PC-9 (cell line): ENCODE measurements at regions not wholly inside any gene's neighbourhood (a gene's known extent, or its start where the extent isn't known, plus 50 kb on each side); places are given as distances from the start of the nearest gene placed in this dataset.

Experiments
- BruUV-seq: library from RNA; stranded (reverse); fragments of 400-500 nt; replicated peaks from 2 replicates; lab custom pipeline; 2021; lab: Mats Ljungman, UMichigan
- CTCF ChIA-PET: fragments of 300-600 bp; sonication (Branson Sonifier 250); formaldehyde crosslinking; loops from one replicate; lab custom pipeline; 2022; ENCODE audit warnings: antibody characterized with exemption; lab: Charles Lee
- POLR2A ChIA-PET: fragments of 300-600 bp; sonication (Branson Sonifier 250); formaldehyde crosslinking; loops from one replicate; lab custom pipeline; 2022; ENCODE audit warnings: antibody characterized with exemption; ENCODE audit not compliant: unreplicated experiment; lab: Charles Lee
- DNase-seq, 2 experiments: peaks; one replicate each; pipeline versions ENCODE4 v3.0.0 to v3.0.0-alpha.2; 2015 to 2022; ENCODE audit warnings: mixed read lengths in 1 of 2
- H2AFZ ChIP-seq: fragments of 200-600 bp; sonication (generic); 2 replicates; pipeline ENCODE4 v1.8.1; 2017; ENCODE audit warnings: antibody characterized with exemption
- H3F3A ChIP-seq: fragments of 200-600 bp; sonication (generic); 2 replicates; pipeline ENCODE4 v1.8.1; 2017; ENCODE audit warnings: antibody characterized with exemption, mild to moderate bottlenecking, low read depth; ENCODE audit not compliant: insufficient read depth
- H3K27ac ChIP-seq: fragments of 200-600 bp; sonication (generic); 2 replicates; pipeline ENCODE4 v1.6.1; 2016; ENCODE audit warnings: mixed run types
- H3K27me3 ChIP-seq: fragments of 200-600 bp; sonication (generic); 2 replicates; pipeline ENCODE4 v1.6.1; 2016; ENCODE audit warnings: low read depth, mixed run types; ENCODE audit not compliant: insufficient read depth
- H3K36me3 ChIP-seq: fragments of 200-600 bp; sonication (generic); 2 replicates; pipeline ENCODE4 v1.6.1; 2016; ENCODE audit warnings: low read depth, mixed run types
- H3K4me1 ChIP-seq: fragments of 200-600 bp; sonication (generic); replicated peaks from 2 replicates; pipeline ENCODE4 v1.6.1; 2016; ENCODE audit warnings: mixed run types; ENCODE audit not compliant: insufficient read depth
- H3K4me2 ChIP-seq: fragments of 200-600 bp; sonication (generic); 2 replicates; pipeline ENCODE4 v1.6.1; 2017; ENCODE audit warnings: mixed run types
- H3K4me3 ChIP-seq: fragments of 200-600 bp; sonication (generic); 2 replicates; pipeline ENCODE4 v1.6.1; 2016; ENCODE audit warnings: mixed run types
- H3K79me2 ChIP-seq: fragments of 200-600 bp; sonication (generic); 2 replicates; pipeline ENCODE4 v1.6.1; 2017; ENCODE audit warnings: low read depth, mixed run types
- H3K9me2 ChIP-seq: fragments of 200-600 bp; sonication (generic); 2 replicates; pipeline ENCODE4 v1.8.1; 2017; ENCODE audit warnings: mild to moderate bottlenecking; ENCODE audit not compliant: insufficient read depth
- H3K9me3 ChIP-seq: fragments of 200-600 bp; sonication (generic); 2 replicates; pipeline ENCODE4 v1.8.1; 2016; ENCODE audit warnings: low read depth; ENCODE audit not compliant: insufficient read depth
- H4K20me1 ChIP-seq: fragments of 200-600 bp; sonication (generic); 2 replicates; pipeline ENCODE4 v1.8.1; 2017; ENCODE audit not compliant: insufficient read depth
- EZH2 ChIP-seq: fragments of 200-600 bp; sonication (generic); IDR thresholded peaks from 2 replicates; pipeline ENCODE4 v1.8.0; 2017; ENCODE audit warnings: antibody characterized with exemption, low read depth
- intact Hi-C: fragments of 100-400 bp; cut with micrococcal nuclease; formaldehyde crosslinking; loops from one replicate; pipeline ENCODE4 v1.10.0; 2022; ENCODE audit not compliant: unreplicated experiment
- TF ChIP-seq, protein P1 (sequence below): fragments of 200-600 bp; sonication (generic); conservative IDR thresholded peaks from 2 replicates; pipeline ENCODE4 v1.6.1; 2017; ENCODE audit warnings: mixed run types, antibody characterized with exemption, mild to moderate bottlenecking, moderate library complexity

DNA sequence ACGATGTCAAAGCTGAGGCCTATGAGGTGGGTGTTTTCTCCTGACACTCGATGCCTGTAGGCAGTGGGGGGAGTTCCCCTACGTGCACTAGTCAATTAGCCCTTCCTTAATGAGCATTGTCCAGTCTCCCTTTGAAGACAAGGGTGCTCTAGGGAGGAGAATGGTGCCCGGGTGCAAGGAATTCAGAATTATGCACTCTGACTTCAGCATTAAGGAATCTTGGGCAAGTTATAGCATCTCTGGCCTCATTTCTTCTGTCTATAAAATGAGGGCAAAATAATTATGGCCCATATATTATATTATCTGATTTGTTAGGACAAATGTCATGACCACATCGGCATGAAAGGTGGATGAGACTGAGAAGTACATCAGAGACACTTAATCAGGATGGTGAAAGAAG lies 82.1 kb upstream of the SLC7A1 start:
- no peak for DNase-seq
- POLR2A ChIA-PET: no interaction called here
- Histone ChIP-seq H3K27me3 (no peaks in the 10 kb centered on the region), H3K4me2 (peak overlapping the region; percentile 67), H4K20me1 (no peaks in the 10 kb centered on the region), H3F3A (peaks cover 5% of the 10 kb centered on the region; the same call in 1 of the 2 replicates), H3K9me3 (no peaks in the 10 kb centered on the region), H3K36me3 (no peaks in the 10 kb centered on the region), H3K79me2 (no peaks in the 10 kb centered on the region), H3K4me3 (no peak overlapping the region), H3K27ac (no peak overlapping the region), H3K9me2 (no peaks in the 10 kb centered on the region), H2AFZ (no peak overlapping the region), H3K4me1 (peaks cover 20% of the 10 kb centered on the region)
- no peak for TF ChIP-seq EZH2
- intact Hi-C loops: no loop called here
- no TSS peak for BruUV-seq
- CTCF ChIA-PET: no interaction called here

DNA sequence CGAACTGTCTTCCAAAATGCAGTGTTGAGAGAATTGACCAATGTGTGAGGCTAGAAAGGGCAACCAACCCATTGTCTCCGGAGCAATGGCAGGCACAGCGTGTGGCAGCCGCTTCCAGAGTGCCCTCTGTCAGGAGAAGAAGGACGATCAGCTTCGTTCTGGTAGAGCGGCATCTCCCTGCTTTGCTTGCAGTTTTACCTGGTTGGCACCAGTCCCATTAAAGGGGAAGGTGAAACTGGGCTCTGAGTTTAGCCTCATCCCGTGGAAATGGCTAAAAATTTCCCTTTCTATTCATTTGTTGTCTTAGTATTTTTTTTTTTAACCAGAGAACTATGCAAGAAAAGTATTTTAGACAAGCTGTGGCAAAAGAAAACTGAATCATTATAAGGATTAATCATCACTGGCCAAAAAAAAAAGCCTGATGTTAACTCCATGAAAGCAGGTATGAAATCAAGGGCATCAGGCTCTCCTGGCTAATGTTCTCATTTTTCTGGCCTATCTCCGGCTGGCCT lies 81.5 kb upstream of the SLC7A1 start:
- Histone ChIP-seq H3K27me3 (no peaks in the 10 kb centered on the region), H3K9me2 (no peaks in the 10 kb centered on the region), H3K4me2 (peak overlapping the region; percentile 67), H3K4me1 (peaks cover 20% of the 10 kb centered on the region), H3K27ac (peak overlapping the region; percentile 50), H3K4me3 (peak overlapping the region; percentile 20; the same call in 1 of the 2 replicates), H3K79me2 (no peaks in the 10 kb centered on the region), H3K36me3 (no peaks in the 10 kb centered on the region), H4K20me1 (no peaks in the 10 kb centered on the region), H3F3A (peaks cover 5% of the 10 kb centered on the region; the same call in 1 of the 2 replicates), H3K9me3 (no peaks in the 10 kb centered on the region), H2AFZ (peak overlapping the region; percentile 50)
- DNase-seq: peak in 1 of 2 experiments; percentile 36
- TF ChIP-seq, protein P1, sequence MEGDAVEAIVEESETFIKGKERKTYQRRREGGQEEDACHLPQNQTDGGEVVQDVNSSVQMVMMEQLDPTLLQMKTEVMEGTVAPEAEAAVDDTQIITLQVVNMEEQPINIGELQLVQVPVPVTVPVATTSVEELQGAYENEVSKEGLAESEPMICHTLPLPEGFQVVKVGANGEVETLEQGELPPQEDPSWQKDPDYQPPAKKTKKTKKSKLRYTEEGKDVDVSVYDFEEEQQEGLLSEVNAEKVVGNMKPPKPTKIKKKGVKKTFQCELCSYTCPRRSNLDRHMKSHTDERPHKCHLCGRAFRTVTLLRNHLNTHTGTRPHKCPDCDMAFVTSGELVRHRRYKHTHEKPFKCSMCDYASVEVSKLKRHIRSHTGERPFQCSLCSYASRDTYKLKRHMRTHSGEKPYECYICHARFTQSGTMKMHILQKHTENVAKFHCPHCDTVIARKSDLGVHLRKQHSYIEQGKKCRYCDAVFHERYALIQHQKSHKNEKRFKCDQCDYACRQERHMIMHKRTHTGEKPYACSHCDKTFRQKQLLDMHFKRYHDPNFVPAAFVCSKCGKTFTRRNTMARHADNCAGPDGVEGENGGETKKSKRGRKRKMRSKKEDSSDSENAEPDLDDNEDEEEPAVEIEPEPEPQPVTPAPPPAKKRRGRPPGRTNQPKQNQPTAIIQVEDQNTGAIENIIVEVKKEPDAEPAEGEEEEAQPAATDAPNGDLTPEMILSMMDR: no peak
- no peak for TF ChIP-seq EZH2
- POLR2A ChIA-PET: no interaction called here
- CTCF ChIA-PET: interaction anchor here (0.6 to 1.1 kb wide), 2 partner anchors 158 to 436 kb away, joined by 4 to 10 read pairs; no protein-coding TSS in a partner anchor
- no TSS peak for BruUV-seq
- intact Hi-C loops: no loop called here

DNA sequence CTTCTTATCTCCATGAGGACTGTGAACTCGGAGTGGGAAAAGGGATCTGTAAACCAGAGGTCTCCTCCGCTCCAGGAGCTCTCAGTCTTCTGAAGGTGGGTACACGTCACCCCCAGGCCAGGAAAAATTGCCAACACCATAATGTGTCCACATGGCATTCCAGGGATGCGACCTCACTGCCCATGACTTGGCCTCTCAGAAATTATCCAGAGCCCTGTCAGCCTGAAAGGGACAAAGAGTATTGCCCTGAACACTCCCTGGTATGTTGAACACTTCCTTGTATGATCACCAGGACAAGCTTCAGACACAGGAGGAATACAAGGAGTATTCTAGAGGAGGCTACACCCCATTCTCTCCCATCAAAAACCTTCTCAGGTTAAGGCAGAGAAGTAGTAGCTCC lies 81.0 kb upstream of the SLC7A1 start:
- no TSS peak for BruUV-seq
- intact Hi-C loops: no loop called here
- H2AFZ ChIP-seq: peak overlapping the region; percentile 50
- ChIA-PET CTCF (interaction anchor here (0.6 to 1.1 kb wide), 2 partner anchors 159 to 436 kb away, joined by 4 to 10 read pairs; no protein-coding TSS in a partner anchor), POLR2A (no interaction called here)
- H3K27ac ChIP-seq: peak overlapping the region; percentile 50
- peak overlapping the region; percentile 20; the same call in 1 of the 2 replicates for H3K4me3 ChIP-seq
- peaks cover 20% of the 10 kb centered on the region for H3K4me1 ChIP-seq
- H3K9me2 ChIP-seq: no peaks in the 10 kb centered on the region
- no peaks in the 10 kb centered on the region for H3K9me3 ChIP-seq
- no peaks in the 10 kb centered on the region for H4K20me1 ChIP-seq
- H3K4me2 ChIP-seq: peak overlapping the region; percentile 67
- no peaks in the 10 kb centered on the region for H3K36me3 ChIP-seq
- no peaks in the 10 kb centered on the region for H3K79me2 ChIP-seq
- no peaks in the 10 kb centered on the region for H3K27me3 ChIP-seq
- TF ChIP-seq, protein P1: no peak
- TF ChIP-seq EZH2: no peak
- DNase-seq: peak; percentile 8 to 64
- peaks cover 5% of the 10 kb centered on the region; the same call in 1 of the 2 replicates for H3F3A ChIP-seq
